SU-DHL-6 (cell line): ENCODE measurements at regions not wholly inside any gene's neighbourhood (a gene's known extent, or its start where the extent isn't known, plus 50 kb on each side); places are given as distances from the start of the nearest gene placed in this dataset.

Experiments
- CTCF ChIP-seq: fragments of 200-600 bp; sonication (generic); IDR thresholded peaks from one replicate; pipeline ENCODE4 v1.5.1; 2017; ENCODE audit warnings: antibody characterized with exemption, mild to moderate bottlenecking, low read length, moderate library complexity; ENCODE audit not compliant: insufficient read depth, poor library complexity, severe bottlenecking
- EZH2phosphoT487 ChIP-seq: fragments of 200-600 bp; sonication (generic), shearing (Covaris generic); conservative IDR thresholded peaks from 2 replicates; pipeline ENCODE4 v1.6.1; 2018; ENCODE audit warnings: mild to moderate bottlenecking, antibody characterized with exemption, low read length, moderate library complexity, mixed read lengths

DNA sequence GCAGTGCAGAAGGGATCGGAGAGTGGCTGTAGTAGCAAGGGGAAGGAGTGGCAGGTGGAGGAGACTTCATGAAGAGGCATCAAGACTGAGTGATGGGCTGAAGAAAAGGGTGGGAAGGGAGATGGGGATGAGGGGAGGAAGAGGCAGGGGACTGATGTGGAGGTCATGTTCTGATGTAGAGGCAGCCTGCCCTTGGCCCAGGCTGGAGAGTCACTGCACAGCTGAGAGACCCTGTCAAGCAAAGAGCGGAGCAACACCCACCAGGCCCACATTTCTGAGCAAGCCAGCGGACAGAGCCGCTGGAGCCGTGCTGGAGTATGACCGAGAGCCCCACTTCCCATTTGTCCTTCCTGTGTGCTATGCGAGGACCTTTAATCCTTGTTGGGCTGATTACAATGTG, 501.6 kb upstream of the MKI67 start:
- TF ChIP-seq CTCF (no peak), EZH2phosphoT487 (no peak)
